Activated naive CD4-positive, alpha-beta T cell treated with anti-CD3 and anti-CD28 coated beads for 36 hours (primary cell): ENCODE measurements at regions not wholly inside any gene's neighbourhood (a gene's known extent, or its start where the extent isn't known, plus 50 kb on each side); places are given as distances from the start of the nearest gene placed in this dataset.

Experiments
- CTCF ChIA-PET: fragments of 350-600 bp; sonication (Branson Sonifier 250); formaldehyde crosslinking; loops from one replicate; lab custom pipeline; 2021; ENCODE audit warnings: antibody characterized with exemption; lab: Charles Lee
- DNase-seq: peaks from one replicate; pipeline ENCODE4 v3.0.0-alpha.2; 2020
- H3K27ac Mint-ChIP-seq: one replicate; pipeline ENCODE4 v1.8.0; 2021; ENCODE audit warnings: mild to moderate bottlenecking, mixed read lengths
- H3K27me3 Mint-ChIP-seq: one replicate; pipeline ENCODE4 v1.8.0; 2021; ENCODE audit warnings: low read depth, mixed read lengths
- H3K36me3 Mint-ChIP-seq: one replicate; pipeline ENCODE4 v1.8.0; 2021; ENCODE audit warnings: low read depth, mixed read lengths
- H3K4me1 Mint-ChIP-seq: one replicate; pipeline ENCODE4 v1.8.0; 2021; ENCODE audit warnings: low read depth, mixed read lengths
- H3K4me3 Mint-ChIP-seq: one replicate; pipeline ENCODE4 v1.8.0; 2021; ENCODE audit warnings: mild to moderate bottlenecking, moderate library complexity, mixed read lengths
- H3K9me3 Mint-ChIP-seq: one replicate; pipeline ENCODE4 v1.8.0; 2021; ENCODE audit warnings: mixed read lengths
- intact Hi-C: fragments of 100-400 bp; cut with micrococcal nuclease; formaldehyde crosslinking; loops from one replicate; pipeline ENCODE4 v1.15.1; 2023

DNA sequence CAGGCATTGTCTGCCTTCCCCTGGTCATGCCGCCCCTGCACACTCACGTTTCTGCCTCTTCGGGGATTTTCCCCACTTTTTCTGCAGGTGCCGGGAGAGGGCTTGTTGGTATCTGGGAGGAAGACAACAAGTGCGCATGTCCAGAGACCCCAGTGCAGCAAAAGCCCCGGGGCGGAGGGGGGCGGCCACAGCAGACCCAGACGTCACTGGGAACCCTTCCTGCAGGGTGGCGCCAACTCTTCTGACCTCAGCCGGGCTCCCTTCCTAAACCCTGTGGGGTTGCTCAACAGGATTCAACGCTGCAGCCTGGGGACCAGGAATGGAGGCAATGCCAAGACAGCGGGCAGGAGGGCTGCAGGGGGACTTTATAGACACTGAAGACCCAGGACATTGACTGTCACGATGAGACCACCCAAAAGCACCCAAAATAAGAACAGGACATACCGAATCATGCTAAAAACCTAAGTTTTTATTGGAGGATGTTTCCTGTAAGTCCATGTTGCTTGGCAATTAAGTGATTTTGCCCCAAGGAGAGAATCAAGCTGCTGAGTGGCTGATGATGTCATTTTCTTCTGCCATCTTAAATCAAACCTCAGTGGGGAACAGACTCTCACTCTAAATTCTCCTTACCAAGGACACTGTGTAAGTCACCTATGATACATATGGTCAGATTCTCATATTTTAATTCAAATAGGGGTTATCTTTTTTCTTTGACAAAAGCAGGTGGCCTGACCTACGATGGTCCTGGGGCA lies 62.9 kb upstream of the SIMC1 start:
- Mint-ChIP-seq H3K27ac (no peak overlapping the region), H3K36me3 (no peaks in the 10 kb centered on the region), H3K9me3 (peaks cover 4% of the 10 kb centered on the region), H3K27me3 (peaks cover 11% of the 10 kb centered on the region), H3K4me1 (peaks cover under 1% of the 10 kb centered on the region), H3K4me3 (no peak overlapping the region)
- DNase-seq = no peak
- CTCF ChIA-PET = no interaction called here
- intact Hi-C loops = no loop called here

DNA sequence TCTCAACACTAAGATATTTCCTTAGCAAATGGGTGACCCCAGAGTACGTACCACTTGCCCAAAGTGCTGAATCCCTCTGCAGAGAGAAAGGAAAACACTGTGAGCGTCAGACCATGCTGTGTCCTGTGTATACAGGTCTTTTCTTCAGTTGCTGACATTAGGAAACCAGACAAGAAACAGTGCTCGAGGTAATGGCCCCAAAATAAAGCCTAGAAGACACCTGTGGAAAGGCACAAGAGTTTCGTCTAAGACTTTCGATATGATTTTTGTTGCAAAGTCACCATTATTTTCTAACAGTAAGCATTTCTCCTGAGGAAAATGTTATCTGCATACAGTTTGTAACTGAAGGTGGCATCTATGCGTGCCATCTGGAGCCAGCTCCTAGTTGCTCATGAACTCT lies 62.0 kb upstream of the SIMC1 start:
- DNase-seq = no peak
- Mint-ChIP-seq H3K9me3 (peaks cover 4% of the 10 kb centered on the region), H3K27me3 (peaks cover 11% of the 10 kb centered on the region), H3K36me3 (no peaks in the 10 kb centered on the region), H3K4me3 (no peak overlapping the region), H3K27ac (no peak overlapping the region), H3K4me1 (no peaks in the 10 kb centered on the region)
- CTCF ChIA-PET = interaction anchor here (0.6 kb wide), 1 partner anchor 12 kb away, joined by 3 read pairs; no protein-coding TSS in a partner anchor
- intact Hi-C loops = no loop called here

DNA sequence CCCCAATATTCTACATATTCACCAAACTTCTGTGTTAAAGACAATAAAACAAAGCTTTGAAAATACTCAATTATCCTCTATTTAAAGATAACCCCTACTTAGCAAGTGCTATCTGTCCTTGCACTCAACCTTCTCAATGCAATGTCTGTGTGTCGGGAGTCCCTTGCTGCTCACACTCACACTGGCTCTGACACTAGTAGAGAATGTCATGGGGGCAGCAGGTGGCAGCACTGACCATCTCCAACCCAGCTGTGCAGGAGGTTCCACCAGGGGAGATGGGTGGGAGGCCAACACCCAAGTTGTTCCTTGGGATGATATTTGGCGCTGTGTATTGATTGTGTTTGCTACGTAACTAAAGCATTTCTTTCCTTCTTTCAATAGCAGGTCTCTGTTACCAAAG lies 59.4 kb upstream of the SIMC1 start:
- intact Hi-C loops = no loop called here
- Mint-ChIP-seq H3K4me1 (no peaks in the 10 kb centered on the region), H3K36me3 (no peaks in the 10 kb centered on the region), H3K9me3 (peaks cover 4% of the 10 kb centered on the region), H3K4me3 (no peak overlapping the region), H3K27ac (no peak overlapping the region), H3K27me3 (peaks cover 11% of the 10 kb centered on the region)
- peak; percentile 24 for DNase-seq
- CTCF ChIA-PET = interaction anchor here (0.7 kb wide), 1 partner anchor 33 kb away, joined by 3 read pairs; no protein-coding TSS in a partner anchor

DNA sequence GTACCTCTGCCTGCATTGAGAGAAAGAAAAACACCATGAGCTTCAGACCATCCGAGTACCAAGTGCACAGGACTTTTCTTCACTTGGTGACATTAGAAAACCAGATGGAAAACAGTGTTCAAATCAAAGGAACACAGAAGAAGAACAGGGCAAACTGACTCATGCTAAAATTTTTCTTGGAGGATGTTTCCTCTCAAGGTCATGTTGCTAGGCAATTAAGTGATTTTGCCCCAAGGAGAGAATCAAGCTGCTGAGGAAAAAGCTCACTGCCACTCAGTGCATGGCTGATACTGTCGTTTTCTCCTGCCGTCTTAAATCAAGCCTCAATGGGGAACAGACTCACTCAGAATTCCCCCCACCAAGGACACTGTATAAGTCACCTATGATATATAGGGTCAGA lies 57.9 kb upstream of the SIMC1 start:
- Mint-ChIP-seq H3K27me3 (peaks cover 11% of the 10 kb centered on the region), H3K4me1 (no peaks in the 10 kb centered on the region), H3K36me3 (no peaks in the 10 kb centered on the region), H3K4me3 (no peak overlapping the region), H3K9me3 (peaks cover 4% of the 10 kb centered on the region), H3K27ac (no peak overlapping the region)
- CTCF ChIA-PET = no interaction called here
- no peak for DNase-seq
- intact Hi-C loops = no loop called here

DNA sequence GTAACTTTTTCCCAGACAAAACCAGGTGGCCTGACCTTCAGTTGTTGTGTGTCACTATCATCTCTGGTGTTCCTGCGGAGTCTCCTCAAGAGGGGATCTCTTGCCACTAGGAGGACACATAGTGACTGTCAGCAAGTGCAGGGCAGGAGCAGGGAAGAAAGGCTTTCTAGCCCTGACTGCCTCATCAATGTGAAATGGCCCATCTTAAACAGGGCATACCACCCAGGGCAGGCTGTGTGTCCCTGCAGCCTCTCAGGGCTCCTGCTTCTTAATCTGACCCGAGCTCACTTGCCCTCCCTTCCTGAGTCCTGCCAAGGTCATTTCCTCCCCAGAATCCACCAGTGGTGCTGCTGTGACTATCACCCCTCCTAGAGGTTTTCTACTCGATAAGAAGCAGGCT lies 57.4 kb upstream of the SIMC1 start:
- no peaks in the 10 kb centered on the region for H3K36me3 Mint-ChIP-seq
- CTCF ChIA-PET = interaction anchor here (0.6 kb wide), 1 partner anchor 504 kb away, joined by 3 read pairs; no protein-coding TSS in a partner anchor
- H3K4me3 Mint-ChIP-seq = no peak overlapping the region
- intact Hi-C loops = no loop called here
- H3K9me3 Mint-ChIP-seq = peaks cover 4% of the 10 kb centered on the region
- no peak overlapping the region for H3K27ac Mint-ChIP-seq
- no peaks in the 10 kb centered on the region for H3K4me1 Mint-ChIP-seq
- DNase-seq = no peak
- H3K27me3 Mint-ChIP-seq = peaks cover 10% of the 10 kb centered on the region

DNA sequence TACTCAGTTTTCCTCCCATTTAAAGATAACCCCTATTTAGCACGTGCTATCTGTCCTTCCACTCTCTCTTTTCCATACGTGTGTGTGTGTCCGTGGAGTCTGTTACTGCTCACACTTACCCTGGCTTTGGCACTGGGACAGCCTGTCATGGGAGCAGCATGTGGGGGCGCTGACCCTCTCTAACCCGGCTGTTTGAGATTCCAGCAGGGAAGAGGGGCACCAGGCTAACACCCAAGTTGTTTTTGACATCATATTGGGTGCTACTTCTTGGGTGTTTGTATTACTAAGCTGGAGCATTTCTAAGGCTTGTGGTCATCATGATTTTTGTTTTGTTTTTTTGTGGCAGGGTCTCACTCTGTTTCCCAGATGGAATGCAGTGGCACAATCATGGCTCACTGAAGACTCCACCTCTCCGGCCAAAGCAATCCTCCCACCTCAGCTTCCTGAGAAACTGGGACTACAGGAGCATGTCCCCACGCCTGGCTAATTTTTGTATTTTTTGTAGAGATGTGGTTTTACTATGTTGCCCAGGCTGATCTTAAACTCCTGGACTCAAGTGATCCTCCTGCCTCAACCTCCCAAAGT lies 56.9 kb upstream of the SIMC1 start:
- CTCF ChIA-PET = interaction anchor here (0.6 kb wide), 1 partner anchor 504 kb away, joined by 3 read pairs; no protein-coding TSS in a partner anchor
- peaks cover 4% of the 10 kb centered on the region for H3K9me3 Mint-ChIP-seq
- no peak for DNase-seq
- peaks cover 6% of the 10 kb centered on the region for H3K27me3 Mint-ChIP-seq
- no peaks in the 10 kb centered on the region for H3K36me3 Mint-ChIP-seq
- H3K4me3 Mint-ChIP-seq = no peak overlapping the region
- H3K4me1 Mint-ChIP-seq = no peaks in the 10 kb centered on the region
- H3K27ac Mint-ChIP-seq = no peak overlapping the region
- intact Hi-C loops = no loop called here

DNA sequence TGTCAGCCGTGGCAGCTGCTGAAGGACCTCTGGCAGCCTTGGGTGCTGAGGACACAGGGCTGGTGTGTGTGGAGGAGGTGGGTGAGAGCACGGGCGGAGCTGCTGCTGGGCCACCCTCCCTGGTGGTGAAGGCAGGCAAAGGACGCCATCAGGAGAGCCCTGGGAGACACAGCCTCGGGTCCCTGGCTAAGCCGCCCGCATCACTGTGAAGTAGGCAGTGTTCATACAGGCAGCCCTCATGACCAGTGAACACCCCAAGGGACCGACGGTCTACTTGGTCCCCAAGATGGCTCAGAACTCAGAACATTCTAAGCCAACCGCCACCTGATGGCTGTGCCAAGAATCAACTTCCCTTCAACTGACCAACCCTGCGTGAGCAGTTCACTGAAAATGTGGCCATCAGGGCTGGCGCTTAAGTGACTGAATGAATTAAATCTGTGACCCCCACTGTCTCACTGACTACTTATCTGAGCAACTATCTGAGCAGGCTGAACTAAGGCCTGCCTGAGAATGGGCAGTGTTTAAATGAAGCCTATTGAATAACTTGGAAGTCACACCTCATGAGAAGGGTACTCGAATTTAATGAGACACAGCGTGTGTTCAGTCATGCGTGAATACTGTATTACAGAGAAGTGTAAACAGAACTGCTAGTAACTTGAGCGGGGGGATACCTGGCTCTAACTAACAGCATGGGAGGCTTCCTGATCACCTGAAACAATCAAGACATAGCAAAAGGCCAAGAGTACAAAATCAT lies 54.7 kb upstream of the SIMC1 start:
- H3K27ac Mint-ChIP-seq = no peak overlapping the region
- intact Hi-C loops = no loop called here
- H3K4me3 Mint-ChIP-seq = no peak overlapping the region
- no peaks in the 10 kb centered on the region for H3K4me1 Mint-ChIP-seq
- DNase-seq = no peak
- no peaks in the 10 kb centered on the region for H3K36me3 Mint-ChIP-seq
- peaks cover 3% of the 10 kb centered on the region for H3K9me3 Mint-ChIP-seq
- CTCF ChIA-PET = no interaction called here
- peaks cover 3% of the 10 kb centered on the region for H3K27me3 Mint-ChIP-seq

DNA sequence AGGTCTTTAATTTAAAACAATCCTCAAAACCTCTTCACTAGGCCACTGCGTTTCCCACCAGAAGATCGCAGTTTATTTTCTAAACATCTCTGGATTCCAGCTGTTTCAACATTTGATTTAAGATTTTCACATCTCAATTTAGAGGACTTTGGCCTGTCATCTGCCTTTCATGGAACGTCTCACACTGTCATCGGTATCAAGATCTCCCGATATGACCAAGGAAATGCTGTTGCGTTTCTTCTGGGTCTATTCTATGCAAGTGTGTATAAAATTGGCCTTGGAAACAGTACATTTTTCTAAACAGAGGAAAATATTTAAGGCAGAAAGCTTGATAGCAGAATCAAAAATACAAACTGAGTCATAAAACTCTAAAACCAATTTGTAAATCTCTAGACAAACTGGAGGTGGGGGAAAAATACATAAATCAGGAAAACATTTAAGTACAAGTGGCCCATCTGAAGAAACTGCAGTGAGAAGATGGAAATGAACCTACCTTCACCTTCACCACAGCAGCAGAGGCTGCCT lies 53.6 kb upstream of the SIMC1 start:
- Mint-ChIP-seq H3K9me3 (no peaks in the 10 kb centered on the region), H3K27ac (no peak overlapping the region), H3K36me3 (no peaks in the 10 kb centered on the region), H3K4me3 (no peak overlapping the region), H3K27me3 (no peaks in the 10 kb centered on the region), H3K4me1 (no peaks in the 10 kb centered on the region)
- intact Hi-C loops = no loop called here
- CTCF ChIA-PET = no interaction called here
- DNase-seq = no peak

DNA sequence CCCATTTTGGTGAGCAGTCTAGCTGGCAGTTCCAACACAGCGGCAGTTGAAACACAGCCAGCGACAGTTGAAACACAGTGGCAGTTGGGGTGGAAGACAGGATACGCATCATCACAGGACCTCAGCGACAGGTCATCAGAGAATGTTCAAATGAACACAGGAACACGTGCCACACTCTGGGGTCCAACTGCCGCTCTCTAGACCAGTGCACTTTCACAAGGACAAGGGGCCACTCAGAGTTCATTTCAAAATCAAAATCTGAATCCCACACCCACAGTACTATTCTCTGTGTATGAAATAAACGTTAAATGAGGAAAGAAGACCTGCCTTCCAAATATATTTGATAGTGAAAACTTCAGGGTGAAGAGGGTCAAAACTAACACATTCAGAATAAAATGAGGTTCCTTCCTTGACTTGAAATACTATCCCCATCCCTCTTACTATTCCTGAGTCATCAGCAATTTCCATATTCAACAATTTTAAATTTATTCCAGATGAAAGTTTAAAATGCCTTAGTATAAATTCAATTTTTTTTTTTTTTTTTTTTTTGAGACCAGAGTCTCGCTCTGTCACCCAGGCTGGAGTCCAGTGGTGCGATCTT lies 53.0 kb upstream of the SIMC1 start:
- H3K27me3 Mint-ChIP-seq = no peaks in the 10 kb centered on the region
- no peak overlapping the region for H3K27ac Mint-ChIP-seq
- H3K36me3 Mint-ChIP-seq = no peaks in the 10 kb centered on the region
- no peaks in the 10 kb centered on the region for H3K4me1 Mint-ChIP-seq
- no peaks in the 10 kb centered on the region for H3K9me3 Mint-ChIP-seq
- CTCF ChIA-PET = no interaction called here
- no peak overlapping the region for H3K4me3 Mint-ChIP-seq
- intact Hi-C loops = no loop called here
- DNase-seq = no peak

DNA sequence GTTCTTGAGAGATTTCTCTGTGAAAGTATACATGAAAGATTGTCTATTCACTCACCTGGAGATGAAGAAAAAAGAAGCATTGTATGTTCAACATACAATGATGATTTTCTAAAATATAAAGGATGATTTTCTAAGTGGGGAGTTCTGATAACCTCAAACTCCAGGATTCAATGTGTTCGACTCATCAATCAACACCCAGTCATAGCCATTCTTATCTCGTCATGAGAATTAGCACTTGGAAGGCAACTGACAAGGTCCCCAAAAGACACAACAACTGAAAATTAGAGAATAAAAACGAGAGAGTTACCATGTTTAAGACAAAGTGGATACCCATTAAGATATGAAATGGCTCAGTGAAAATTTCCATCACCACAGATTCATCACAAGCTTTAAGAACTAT lies 52.1 kb upstream of the SIMC1 start:
- Mint-ChIP-seq H3K4me3 (no peak overlapping the region), H3K9me3 (no peaks in the 10 kb centered on the region), H3K27me3 (no peaks in the 10 kb centered on the region), H3K36me3 (no peaks in the 10 kb centered on the region), H3K4me1 (no peaks in the 10 kb centered on the region), H3K27ac (no peak overlapping the region)
- DNase-seq = no peak
- intact Hi-C loops = no loop called here
- CTCF ChIA-PET = no interaction called here

DNA sequence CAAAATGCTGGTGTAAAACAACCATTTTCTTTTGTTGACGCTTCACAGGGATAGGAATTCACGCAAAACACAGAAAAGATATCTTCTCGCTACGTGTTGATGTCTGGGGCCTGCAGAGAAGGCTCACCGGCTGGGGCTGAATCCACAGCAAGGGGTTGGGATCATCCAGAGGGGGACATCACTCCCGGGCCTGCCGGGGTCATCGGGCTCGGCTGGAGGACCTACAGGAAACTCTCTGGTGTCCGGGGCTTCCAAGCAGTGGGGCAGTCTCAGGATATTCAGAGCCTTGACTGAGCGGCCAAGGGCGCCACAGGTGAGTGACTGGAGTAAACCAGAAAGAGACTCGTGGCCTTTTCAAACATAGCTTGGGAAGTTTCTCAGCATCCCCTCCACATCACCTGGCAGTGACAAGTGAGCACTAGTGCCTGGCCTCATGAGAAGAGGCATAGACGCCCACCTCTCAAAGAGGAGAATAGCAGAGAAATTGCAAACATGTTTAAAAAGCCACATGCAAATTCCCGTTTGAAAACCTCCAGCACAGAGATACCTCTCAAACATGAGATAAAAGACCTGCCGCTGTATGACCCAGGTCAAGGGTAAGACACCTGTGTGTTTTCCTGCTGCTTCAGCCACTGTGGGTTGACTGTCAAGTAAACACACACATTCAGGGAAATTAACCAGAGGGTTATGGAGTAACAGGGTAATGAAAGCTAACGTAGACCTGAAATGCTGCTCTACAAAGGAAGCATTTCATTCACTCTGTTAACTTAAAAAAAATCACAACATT lies 50.8 kb upstream of the SIMC1 start:
- Mint-ChIP-seq H3K4me1 (no peaks in the 10 kb centered on the region), H3K4me3 (no peak overlapping the region)
- intact Hi-C loops = no loop called here

DNA sequence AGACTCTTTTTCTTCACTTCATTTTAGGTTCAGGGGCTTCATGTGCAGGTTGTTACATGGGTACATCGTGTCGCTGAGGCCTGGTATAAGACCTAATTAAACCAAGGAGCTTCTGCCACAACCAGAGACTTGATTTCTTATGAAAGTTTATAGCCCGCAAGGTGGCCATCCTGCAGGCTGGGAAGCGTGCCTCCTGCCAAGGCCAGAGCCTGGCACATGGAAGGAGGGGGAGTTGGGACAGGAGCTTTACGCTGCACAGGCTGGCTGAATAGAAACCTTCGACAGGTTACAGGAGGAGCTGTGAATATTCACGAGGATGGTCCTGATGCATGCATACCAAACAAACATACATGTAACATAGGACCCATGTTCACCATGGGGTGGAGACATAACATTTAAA lies 50.1 kb upstream of the SIMC1 start:
- H3K27ac Mint-ChIP-seq = no peak overlapping the region

More for the DNA sequence above, 50.8 kb upstream of the SIMC1 start:
- no peaks in the 10 kb centered on the region for H3K27me3 Mint-ChIP-seq
- H3K27ac Mint-ChIP-seq = no peak overlapping the region
- no peaks in the 10 kb centered on the region for H3K9me3 Mint-ChIP-seq
- no peaks in the 10 kb centered on the region for H3K36me3 Mint-ChIP-seq
- no peak for DNase-seq
- CTCF ChIA-PET = no interaction called here

More for the DNA sequence above, 50.1 kb upstream of the SIMC1 start:
- Mint-ChIP-seq H3K9me3 (no peaks in the 10 kb centered on the region), H3K36me3 (no peaks in the 10 kb centered on the region), H3K27me3 (no peaks in the 10 kb centered on the region), H3K4me1 (no peaks in the 10 kb centered on the region), H3K4me3 (no peak overlapping the region)
- CTCF ChIA-PET = no interaction called here
- intact Hi-C loops = no loop called here
- no peak for DNase-seq
